Ovary (tissue), 3 donors: ENCODE measurements at regions not wholly inside any gene's neighbourhood (a gene's known extent, or its start where the extent isn't known, plus 50 kb on each side); places are given as distances from the start of the nearest gene placed in this dataset.
"Not testable (repeated sequence)": the region's sequence is repeated elsewhere in the genome, so short reads cannot be mapped to it uniquely, and the experiment has no call there.

Source experiments
- CTCF ChIP-seq, 3 donors: fragments of 450-650 bp in 2 of 3; fragments of 200-600 bp in 1 of 3; IDR thresholded peaks; one replicate each; pipeline versions ENCODE4 v1.5.1 to v1.8.0; 2016 to 2022; ENCODE audit warnings: antibody characterized with exemption in 3 of 3, mild to moderate bottlenecking in 1 of 3
- POLR2A ChIP-seq: fragments of 450-650 bp; IDR thresholded peaks from one replicate; pipeline ENCODE4 v1.6.1; 2017; ENCODE audit warnings: antibody characterized with exemption, mild to moderate bottlenecking, moderate library complexity
- donor health status: DM: no; HTN: no; CAD: no.

- not testable (repeated sequence) for TF ChIP-seq CTCF (IDR thresholded peaks at IDR 0.05); POLR2A
Observed at GRCh38 chr5:16990817-16991520, 54.9 kb upstream of the MYO10 start.
